ENCODE measurements at regions not wholly inside any gene's neighbourhood (a gene's known extent, or its start where the extent isn't known, plus 50 kb on each side); places are given as distances from the start of the nearest gene placed in this dataset.

- no peak overlapping the region for H3K4me3 ChIP-seq (ENCODE audit: control insufficient read depth in 1 of 7, extremely low read depth in 1 of 7, insufficient read depth in 4 of 7, low read depth in 2 of 7, low read length in 6 of 7)
- H3K27me3 ChIP-seq (replicated peaks in 2 of 5; ENCODE audit: control insufficient read depth in 4 of 5, insufficient read depth in 5 of 5, low read length in 4 of 5) = peaks cover 0 to 5% (median 0%) of the 10 kb centered on the region in 5 experiments
- H3K27ac ChIP-seq (ENCODE audit: insufficient read depth in 1 of 2, low read depth in 1 of 2, low read length in 2 of 2, poor library complexity in 1 of 2, severe bottlenecking in 2 of 2) = no peak overlapping the region
- H3K9me3 ChIP-seq (ENCODE audit: control extremely low read depth in 1 of 5, control insufficient read depth in 4 of 5, insufficient read depth in 2 of 5, low read depth in 1 of 5, low read length in 4 of 5) = no peaks in the 10 kb centered on the region
- 86% methylated on average over 6 of the region's 7 CpGs for WGBS (ENCODE audit: insufficient coverage)
- no peak for DNase-seq
- no peaks in the 10 kb centered on the region for H3K36me3 ChIP-seq (ENCODE audit: control insufficient read depth in 4 of 4, insufficient read depth in 4 of 4, low read length in 3 of 4)
- POLR2A ChIA-PET = no interaction called here
- CTCF ChIA-PET = no interaction called here
- H3K4me1 ChIP-seq (ENCODE audit: control extremely low read depth in 1 of 4, control insufficient read depth in 4 of 4, insufficient read depth in 4 of 4, low read length in 3 of 4) = no peaks in the 10 kb centered on the region
These were observed 72.1 kb upstream of the STK32A start for GRCh38 chr5:147162740-147163139.

DNA sequence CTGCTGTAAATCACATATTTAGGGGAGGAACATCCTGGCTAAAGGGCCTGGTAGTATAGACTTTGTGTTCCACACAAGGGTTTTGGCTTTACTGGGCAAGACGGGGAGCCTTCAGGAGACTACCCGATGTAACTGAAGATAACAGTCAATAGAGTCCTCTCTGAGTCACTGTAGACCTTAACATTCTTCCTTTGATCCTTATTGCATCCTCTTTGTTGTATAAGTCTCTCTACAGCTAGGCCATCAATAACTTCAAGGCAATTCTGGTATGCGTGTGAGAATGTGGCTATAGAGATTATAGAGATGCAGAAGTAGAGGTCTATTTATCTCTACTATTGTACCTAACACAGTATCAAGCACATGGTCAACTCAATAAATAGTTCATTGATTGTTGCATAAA is 67.3 kb upstream of the STK32A start:
- DNase-seq = no peak
- no peaks in the 10 kb centered on the region for H3K36me3 ChIP-seq (ENCODE audit: control insufficient read depth in 4 of 4, insufficient read depth in 4 of 4, low read length in 3 of 4)
- H3K4me3 ChIP-seq (ENCODE audit: control insufficient read depth in 1 of 7, extremely low read depth in 1 of 7, insufficient read depth in 4 of 7, low read depth in 2 of 7, low read length in 6 of 7) = no peak overlapping the region
- ChIA-PET POLR2A (no interaction called here), CTCF (no interaction called here)
- H3K9me3 ChIP-seq (ENCODE audit: control extremely low read depth in 1 of 5, control insufficient read depth in 4 of 5, insufficient read depth in 2 of 5, low read depth in 1 of 5, low read length in 4 of 5) = no peaks in the 10 kb centered on the region
- 100% methylated on average over 2 of the region's 3 CpGs for WGBS (ENCODE audit: insufficient coverage)
- no peak overlapping the region for H3K27ac ChIP-seq (ENCODE audit: insufficient read depth in 1 of 2, low read depth in 1 of 2, low read length in 2 of 2, poor library complexity in 1 of 2, severe bottlenecking in 2 of 2)
- H3K4me1 ChIP-seq (ENCODE audit: control extremely low read depth in 1 of 4, control insufficient read depth in 4 of 4, insufficient read depth in 4 of 4, low read length in 3 of 4) = no peaks in the 10 kb centered on the region
- no peaks in the 10 kb centered on the region for H3K27me3 ChIP-seq (replicated peaks in 2 of 5; ENCODE audit: control insufficient read depth in 4 of 5, insufficient read depth in 5 of 5, low read length in 4 of 5)

DNA sequence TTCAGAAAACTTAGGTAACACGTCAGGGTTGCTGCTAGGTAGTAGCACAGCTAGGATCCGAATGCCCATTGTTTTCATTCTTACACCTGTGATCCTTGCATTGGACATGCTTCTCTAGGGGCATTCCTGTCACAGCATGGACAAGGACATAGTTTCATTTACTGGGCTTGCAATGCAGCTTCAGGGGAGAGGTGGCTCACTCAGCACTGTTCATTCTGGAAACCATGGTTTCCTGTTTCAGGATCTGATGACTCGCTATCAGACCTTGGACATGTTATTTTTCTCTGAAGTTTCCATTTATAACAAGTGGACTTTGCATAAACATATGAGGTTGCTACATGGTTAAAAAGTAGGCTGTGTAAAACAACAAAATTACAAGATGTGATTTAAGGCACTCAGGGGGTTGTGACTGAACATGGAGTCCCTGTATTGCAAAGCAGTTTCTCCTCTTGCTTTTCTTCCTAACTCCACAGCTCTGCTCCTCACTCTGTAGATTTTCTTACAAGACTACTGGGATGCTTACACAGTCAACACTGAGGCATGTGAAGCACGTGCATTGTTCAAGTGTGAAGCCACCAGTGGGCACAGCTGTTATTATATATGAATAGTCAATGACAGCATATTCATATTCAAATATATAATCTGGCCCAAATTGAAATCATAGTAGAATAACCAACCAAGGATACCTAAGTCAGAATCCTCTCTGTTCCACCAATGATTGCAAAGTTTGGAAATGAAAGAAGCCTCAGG is 66.1 kb upstream of the STK32A start:
- 74% methylated on average over 3 of the region's 4 CpGs for WGBS (ENCODE audit: insufficient coverage)

GRCh38 chr5:147169399-147169798 is 65.4 kb upstream of the STK32A start:
- ChIA-PET CTCF (no interaction called here), POLR2A (no interaction called here)
- no peak overlapping the region for H3K4me3 ChIP-seq (ENCODE audit: control insufficient read depth in 1 of 7, extremely low read depth in 1 of 7, insufficient read depth in 4 of 7, low read depth in 2 of 7, low read length in 6 of 7)
- no peaks in the 10 kb centered on the region for H3K4me1 ChIP-seq (ENCODE audit: control extremely low read depth in 1 of 4, control insufficient read depth in 4 of 4, insufficient read depth in 4 of 4, low read length in 3 of 4)
- no peaks in the 10 kb centered on the region for H3K27me3 ChIP-seq (replicated peaks in 2 of 5; ENCODE audit: control insufficient read depth in 4 of 5, insufficient read depth in 5 of 5, low read length in 4 of 5)
- no peaks in the 10 kb centered on the region for H3K36me3 ChIP-seq (ENCODE audit: control insufficient read depth in 4 of 4, insufficient read depth in 4 of 4, low read length in 3 of 4)
- H3K9me3 ChIP-seq (ENCODE audit: control extremely low read depth in 1 of 5, control insufficient read depth in 4 of 5, insufficient read depth in 2 of 5, low read depth in 1 of 5, low read length in 4 of 5) = no peaks in the 10 kb centered on the region
- no peak overlapping the region for H3K27ac ChIP-seq (ENCODE audit: insufficient read depth in 1 of 2, low read depth in 1 of 2, low read length in 2 of 2, poor library complexity in 1 of 2, severe bottlenecking in 2 of 2)
- no peak for DNase-seq

More for the DNA sequence above, 66.1 kb upstream of the STK32A start:
- POLR2A ChIA-PET = no interaction called here
- DNase-seq = no peak
- no peaks in the 10 kb centered on the region for H3K4me1 ChIP-seq (ENCODE audit: control extremely low read depth in 1 of 4, control insufficient read depth in 4 of 4, insufficient read depth in 4 of 4, low read length in 3 of 4)
- H3K36me3 ChIP-seq (ENCODE audit: control insufficient read depth in 4 of 4, insufficient read depth in 4 of 4, low read length in 3 of 4) = no peaks in the 10 kb centered on the region
- H3K27ac ChIP-seq (ENCODE audit: insufficient read depth in 1 of 2, low read depth in 1 of 2, low read length in 2 of 2, poor library complexity in 1 of 2, severe bottlenecking in 2 of 2) = no peak overlapping the region
- no peak overlapping the region for H3K4me3 ChIP-seq (ENCODE audit: control insufficient read depth in 1 of 7, extremely low read depth in 1 of 7, insufficient read depth in 4 of 7, low read depth in 2 of 7, low read length in 6 of 7)
- H3K27me3 ChIP-seq (replicated peaks in 2 of 5; ENCODE audit: control insufficient read depth in 4 of 5, insufficient read depth in 5 of 5, low read length in 4 of 5) = no peaks in the 10 kb centered on the region
- CTCF ChIA-PET = no interaction called here
- H3K9me3 ChIP-seq (ENCODE audit: control extremely low read depth in 1 of 5, control insufficient read depth in 4 of 5, insufficient read depth in 2 of 5, low read depth in 1 of 5, low read length in 4 of 5) = no peaks in the 10 kb centered on the region

- ChIA-PET CTCF (no interaction called here), POLR2A (no interaction called here)
- H3K9me3 ChIP-seq (ENCODE audit: control extremely low read depth in 1 of 5, control insufficient read depth in 4 of 5, insufficient read depth in 2 of 5, low read depth in 1 of 5, low read length in 4 of 5) = no peaks in the 10 kb centered on the region
- 92% methylated on average over 2 of the region's 3 CpGs for WGBS (ENCODE audit: insufficient coverage)
- H3K36me3 ChIP-seq (ENCODE audit: control insufficient read depth in 4 of 4, insufficient read depth in 4 of 4, low read length in 3 of 4) = no peaks in the 10 kb centered on the region
- H3K27me3 ChIP-seq (replicated peaks in 2 of 5; ENCODE audit: control insufficient read depth in 4 of 5, insufficient read depth in 5 of 5, low read length in 4 of 5) = no peaks in the 10 kb centered on the region
- H3K27ac ChIP-seq (ENCODE audit: insufficient read depth in 1 of 2, low read depth in 1 of 2, low read length in 2 of 2, poor library complexity in 1 of 2, severe bottlenecking in 2 of 2) = no peak overlapping the region
- H3K4me1 ChIP-seq (ENCODE audit: control extremely low read depth in 1 of 4, control insufficient read depth in 4 of 4, insufficient read depth in 4 of 4, low read length in 3 of 4) = no peaks in the 10 kb centered on the region
- no peak for DNase-seq
- H3K4me3 ChIP-seq (ENCODE audit: control insufficient read depth in 1 of 7, extremely low read depth in 1 of 7, insufficient read depth in 4 of 7, low read depth in 2 of 7, low read length in 6 of 7) = no peak overlapping the region
These were observed 64.9 kb upstream of the STK32A start for GRCh38 chr5:147169901-147170300.

- ChIA-PET POLR2A (no interaction called here), CTCF (no interaction called here)
- DNase-seq = no peak
- Histone ChIP-seq H3K27ac (ENCODE audit: insufficient read depth in 1 of 2, low read depth in 1 of 2, low read length in 2 of 2, poor library complexity in 1 of 2, severe bottlenecking in 2 of 2) (no peak overlapping the region), H3K9me3 (ENCODE audit: control extremely low read depth in 1 of 5, control insufficient read depth in 4 of 5, insufficient read depth in 2 of 5, low read depth in 1 of 5, low read length in 4 of 5) (no peaks in the 10 kb centered on the region), H3K36me3 (ENCODE audit: control insufficient read depth in 4 of 4, insufficient read depth in 4 of 4, low read length in 3 of 4) (no peaks in the 10 kb centered on the region), H3K27me3 (replicated peaks in 2 of 5; ENCODE audit: control insufficient read depth in 4 of 5, insufficient read depth in 5 of 5, low read length in 4 of 5) (peaks cover 0 to 2% (median 0%) of the 10 kb centered on the region in 5 experiments), H3K4me1 (ENCODE audit: control extremely low read depth in 1 of 4, control insufficient read depth in 4 of 4, insufficient read depth in 4 of 4, low read length in 3 of 4) (no peaks in the 10 kb centered on the region), H3K4me3 (ENCODE audit: control insufficient read depth in 1 of 7, extremely low read depth in 1 of 7, insufficient read depth in 4 of 7, low read depth in 2 of 7, low read length in 6 of 7) (no peak overlapping the region)
- 100% methylated on average over 1 of the region's 4 CpGs for WGBS (ENCODE audit: insufficient coverage)
These were observed 64.2 kb upstream of the STK32A start for GRCh38 chr5:147170603-147171002.

DNA sequence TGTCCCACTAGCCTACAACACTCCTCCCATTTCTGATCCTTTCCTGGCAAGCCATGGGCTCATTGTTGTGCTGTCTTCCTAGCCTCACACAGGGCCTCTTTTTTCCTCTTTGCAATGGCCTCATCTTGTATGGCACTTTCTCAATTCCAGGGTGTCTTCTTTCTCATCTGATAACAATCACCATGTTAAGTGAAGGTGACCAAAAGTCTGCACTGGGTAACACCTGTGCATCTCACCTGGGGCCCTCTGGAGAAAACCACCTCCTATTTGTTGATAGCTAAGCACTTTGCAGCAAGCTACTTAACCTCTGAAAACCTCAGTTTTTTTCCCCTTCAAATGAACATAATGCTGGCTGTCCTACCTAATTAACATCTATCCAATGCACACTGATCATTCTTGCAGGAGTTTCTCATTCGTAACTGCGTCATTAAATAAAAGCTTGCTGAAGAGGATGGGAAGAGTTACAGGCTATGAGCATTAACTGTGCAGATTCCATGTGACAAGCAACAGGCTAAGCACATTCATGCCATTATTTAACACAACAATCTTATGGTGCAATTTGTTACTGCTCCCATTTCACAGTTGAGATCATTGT is 60.1 kb upstream of the STK32A start:
- H3K27ac ChIP-seq (ENCODE audit: insufficient read depth in 1 of 2, low read depth in 1 of 2, low read length in 2 of 2, poor library complexity in 1 of 2, severe bottlenecking in 2 of 2) = no peak overlapping the region
- no peaks in the 10 kb centered on the region for H3K9me3 ChIP-seq (ENCODE audit: control extremely low read depth in 1 of 5, control insufficient read depth in 4 of 5, insufficient read depth in 2 of 5, low read depth in 1 of 5, low read length in 4 of 5)
- H3K27me3 ChIP-seq (replicated peaks in 2 of 5; ENCODE audit: control insufficient read depth in 4 of 5, insufficient read depth in 5 of 5, low read length in 4 of 5) = peaks cover 0 to 3% (median 0%) of the 10 kb centered on the region in 5 experiments
- POLR2A ChIA-PET = no interaction called here
- no peaks in the 10 kb centered on the region for H3K36me3 ChIP-seq (ENCODE audit: control insufficient read depth in 4 of 4, insufficient read depth in 4 of 4, low read length in 3 of 4)
- DNase-seq = no peak
- no peak overlapping the region for H3K4me3 ChIP-seq (ENCODE audit: control insufficient read depth in 1 of 7, extremely low read depth in 1 of 7, insufficient read depth in 4 of 7, low read depth in 2 of 7, low read length in 6 of 7)
- CTCF ChIA-PET = no interaction called here
- H3K4me1 ChIP-seq (ENCODE audit: control extremely low read depth in 1 of 4, control insufficient read depth in 4 of 4, insufficient read depth in 4 of 4, low read length in 3 of 4) = no peaks in the 10 kb centered on the region
- no CpG with 5 or more reads among the region's 2 CpGs for WGBS (ENCODE audit: insufficient coverage)
